MM.1S (cell line): ENCODE measurements at regions not wholly inside any gene's neighbourhood (a gene's known extent, or its start where the extent isn't known, plus 50 kb on each side); places are given as distances from the start of the nearest gene placed in this dataset.

Source experiments
- CTCF ChIP-seq: fragments of 300-600 bp; sonication (generic); IDR thresholded peaks from 2 replicates; pipeline ENCODE4 v1.5.1; 2016; ENCODE audit warnings: antibody characterized with exemption, low read length, mixed read lengths
- EZH2 ChIP-seq: fragments of 300-600 bp; sonication (generic); optimal IDR thresholded peaks from 2 replicates; pipeline ENCODE3; 2017; ENCODE audit warnings: low read depth, mild to moderate bottlenecking, antibody characterized with exemption, low read length, mixed read lengths
- EZH2phosphoT487 ChIP-seq: fragments of 300-600 bp; sonication (generic); IDR thresholded peaks from 2 replicates; pipeline ENCODE4 v1.6.1; 2018; ENCODE audit warnings: antibody characterized with exemption, low read length

- TF ChIP-seq CTCF, result no peak
- TF ChIP-seq EZH2, result no peak
- no peak for TF ChIP-seq EZH2phosphoT487
Observed at GRCh38 chr15:38186507-38186906, 66.1 kb upstream of the SPRED1 start.
